ENCODE measurements at regions not wholly inside any gene's neighbourhood (a gene's known extent, or its start where the extent isn't known, plus 50 kb on each side); places are given as distances from the start of the nearest gene placed in this dataset.

- no peak for TF ChIP-seq POLR2A (IDR thresholded peaks at IDR 0.05)
- TF ChIP-seq, protein P1, sequence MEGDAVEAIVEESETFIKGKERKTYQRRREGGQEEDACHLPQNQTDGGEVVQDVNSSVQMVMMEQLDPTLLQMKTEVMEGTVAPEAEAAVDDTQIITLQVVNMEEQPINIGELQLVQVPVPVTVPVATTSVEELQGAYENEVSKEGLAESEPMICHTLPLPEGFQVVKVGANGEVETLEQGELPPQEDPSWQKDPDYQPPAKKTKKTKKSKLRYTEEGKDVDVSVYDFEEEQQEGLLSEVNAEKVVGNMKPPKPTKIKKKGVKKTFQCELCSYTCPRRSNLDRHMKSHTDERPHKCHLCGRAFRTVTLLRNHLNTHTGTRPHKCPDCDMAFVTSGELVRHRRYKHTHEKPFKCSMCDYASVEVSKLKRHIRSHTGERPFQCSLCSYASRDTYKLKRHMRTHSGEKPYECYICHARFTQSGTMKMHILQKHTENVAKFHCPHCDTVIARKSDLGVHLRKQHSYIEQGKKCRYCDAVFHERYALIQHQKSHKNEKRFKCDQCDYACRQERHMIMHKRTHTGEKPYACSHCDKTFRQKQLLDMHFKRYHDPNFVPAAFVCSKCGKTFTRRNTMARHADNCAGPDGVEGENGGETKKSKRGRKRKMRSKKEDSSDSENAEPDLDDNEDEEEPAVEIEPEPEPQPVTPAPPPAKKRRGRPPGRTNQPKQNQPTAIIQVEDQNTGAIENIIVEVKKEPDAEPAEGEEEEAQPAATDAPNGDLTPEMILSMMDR (IDR thresholded peaks at IDR 0.05): no peak
- DNase-seq (ENCODE audit: low spot score in 2 of 2): no peak
- no peak overlapping the region for H3K4me3 ChIP-seq (ENCODE audit: low read depth, poor library complexity, severe bottlenecking)
- intact Hi-C loops (cut with DNase I; ENCODE audit: low total_unique reads): no loop called here
- 94 to 95% methylated on average over 6 to 9 of the region's 10 CpGs for WGBS, 2 donors
Observed at GRCh38 chr7:112880818-112881418, 90.7 kb upstream of the TMEM168 start.

DNA sequence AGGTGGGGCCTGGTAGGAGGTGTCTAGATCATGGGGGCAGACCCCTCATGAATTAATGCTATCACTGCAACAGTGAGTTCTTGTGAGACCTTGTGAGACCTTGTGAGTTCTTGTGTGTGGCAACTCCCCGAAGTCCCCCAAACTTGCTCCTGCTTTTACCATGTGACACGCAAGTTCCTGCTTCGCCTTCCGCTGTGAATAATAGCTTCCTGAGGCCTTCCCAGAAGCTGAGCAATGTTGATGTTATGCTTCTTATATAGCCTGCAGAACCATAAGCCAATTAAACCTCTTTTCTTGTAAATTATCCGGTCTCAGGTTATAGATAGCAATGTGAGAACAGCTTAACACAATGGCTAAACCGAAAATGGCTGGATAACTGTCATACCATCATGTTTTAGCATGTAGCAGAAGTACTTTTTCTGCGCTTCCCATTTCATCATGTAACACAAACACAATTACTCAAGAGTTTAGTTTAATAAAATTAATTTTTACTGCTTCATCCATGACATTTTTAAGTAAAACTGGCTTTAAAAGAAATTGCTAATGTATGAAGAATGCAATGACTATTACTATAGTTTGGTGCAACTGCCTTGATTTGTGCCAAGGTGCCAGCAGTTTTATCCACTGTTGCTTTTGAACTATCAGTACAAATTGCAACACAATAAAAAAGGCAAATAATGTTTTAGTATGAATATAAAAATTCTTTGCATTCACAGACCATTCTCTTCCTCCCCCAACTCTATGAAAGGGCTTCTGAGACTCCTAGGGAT, 87.7 kb upstream of the TMEM168 start:
- intact Hi-C loops (cut with DNase I; ENCODE audit: low total_unique reads): no loop called here
- WGBS, 2 donors: 93 to 96% methylated on average over 7 of the region's 7 CpGs
- H3K4me3 ChIP-seq (ENCODE audit: low read depth, poor library complexity, severe bottlenecking): no peak overlapping the region
- TF ChIP-seq POLR2A (IDR thresholded peaks at IDR 0.05): no peak
- TF ChIP-seq, protein P1 (IDR thresholded peaks at IDR 0.05): no peak
- DNase-seq (ENCODE audit: low spot score in 2 of 2): no peak

GRCh38 chr7:112876877-112877276, 86.7 kb upstream of the TMEM168 start:
- DNase-seq (ENCODE audit: low spot score in 2 of 2): no peak
- WGBS, 2 donors: 98 to 100% methylated on average over 1 of the region's 1 CpG
- intact Hi-C loops (cut with DNase I; ENCODE audit: low total_unique reads): no loop called here

GRCh38 chr7:112874909-112875308, 84.7 kb upstream of the TMEM168 start:
- DNase-seq (ENCODE audit: low spot score in 2 of 2): no peak
- intact Hi-C loops (cut with DNase I; ENCODE audit: low total_unique reads): no loop called here
- 92 to 94% methylated on average over 4 of the region's 4 CpGs for WGBS, 2 donors
- no peak for TF ChIP-seq POLR2A (IDR thresholded peaks at IDR 0.05)
- TF ChIP-seq, protein P1 (IDR thresholded peaks at IDR 0.05): no peak
- no peak overlapping the region for H3K4me3 ChIP-seq (ENCODE audit: low read depth, poor library complexity, severe bottlenecking)

More at GRCh38 chr7:112876877-112877276, 86.7 kb upstream of the TMEM168 start:
- H3K4me3 ChIP-seq (ENCODE audit: low read depth, poor library complexity, severe bottlenecking): no peak overlapping the region
- TF ChIP-seq POLR2A (IDR thresholded peaks at IDR 0.05): no peak
- TF ChIP-seq, protein P1 (IDR thresholded peaks at IDR 0.05): no peak

DNA sequence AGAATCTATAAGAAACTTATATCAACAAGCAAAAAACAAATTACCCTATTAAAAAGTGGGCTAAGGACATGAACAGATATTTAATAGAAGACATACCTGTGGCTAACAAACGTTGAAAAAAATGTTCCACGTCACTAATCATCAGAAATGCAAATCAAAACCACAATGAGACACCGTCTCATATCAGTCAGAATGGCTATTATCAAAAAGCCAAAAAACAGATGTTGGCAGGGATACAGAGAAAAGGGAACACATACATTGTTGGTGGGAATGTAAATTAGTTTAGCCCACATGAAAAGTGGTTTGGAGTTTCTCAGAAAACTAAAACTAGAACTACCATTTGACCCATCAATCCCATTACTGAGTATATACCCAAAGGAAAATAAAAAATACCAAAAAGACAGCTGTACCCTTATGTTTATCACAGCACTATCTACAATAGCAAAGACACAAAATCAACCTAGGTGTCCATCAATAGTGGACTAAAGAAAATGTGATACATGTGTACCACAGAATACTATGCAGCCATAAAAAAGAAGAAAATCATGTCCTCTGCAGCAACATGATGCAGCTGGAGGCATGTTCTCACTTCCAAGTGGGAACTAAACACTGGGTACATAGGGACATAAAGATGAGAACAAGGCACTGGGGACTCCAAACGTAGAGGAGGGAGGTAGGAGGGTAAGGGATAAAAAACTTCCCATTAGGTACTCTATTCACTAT, 83.8 kb upstream of the TMEM168 start:
- no peak overlapping the region for H3K4me3 ChIP-seq (ENCODE audit: low read depth, poor library complexity, severe bottlenecking)
- intact Hi-C loops (cut with DNase I; ENCODE audit: low total_unique reads): no loop called here
- 74 to 75% methylated on average over 4 of the region's 4 CpGs for WGBS, 2 donors
- TF ChIP-seq POLR2A (IDR thresholded peaks at IDR 0.05): no peak
- TF ChIP-seq, protein P1 (IDR thresholded peaks at IDR 0.05): no peak
- no peak for DNase-seq (ENCODE audit: low spot score in 2 of 2)
